ENCODE measurements at regions not wholly inside any gene's neighbourhood (a gene's known extent, or its start where the extent isn't known, plus 50 kb on each side); places are given as distances from the start of the nearest gene placed in this dataset.
"Not testable (repeated sequence)": the region's sequence is repeated elsewhere in the genome, so short reads cannot be mapped to it uniquely, and the experiment has no call there.

DNA sequence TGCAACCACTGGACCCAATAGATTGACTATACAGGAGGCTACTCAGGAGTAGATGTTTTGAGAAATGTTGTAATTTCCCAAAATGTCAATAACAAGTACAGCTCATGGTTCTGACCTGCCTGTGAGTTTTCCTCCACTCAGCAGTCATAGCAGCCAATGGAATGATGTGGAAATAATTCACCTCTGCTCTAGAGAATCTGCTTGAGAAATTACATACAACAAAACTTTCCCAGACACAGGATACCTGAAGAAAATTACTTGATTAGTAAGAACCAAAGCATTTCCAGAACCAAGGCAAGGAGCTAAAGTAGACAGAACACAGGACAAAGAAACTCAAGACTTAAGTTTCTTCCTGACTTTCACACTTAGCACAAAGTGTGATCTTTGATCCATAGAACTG, 218.9 kb upstream of the SETMAR start:
- intact Hi-C loops (cut with DNase I), result no loop called here
- Histone ChIP-seq H3K4me3 (ENCODE audit: low read length in 2 of 2) (no peak overlapping the region), H3K27me3 (ENCODE audit: control insufficient read depth in 1 of 2, insufficient read depth in 2 of 2, low read length in 1 of 2) (no peaks in the 10 kb centered on the region), H3K4me1 (ENCODE audit: control insufficient read depth in 1 of 2, insufficient read depth in 2 of 2, low read length in 2 of 2) (no peaks in the 10 kb centered on the region), H3K27ac (ENCODE audit: low read depth in 1 of 2, low read length in 2 of 2) (no peak overlapping the region), H3K36me3 (ENCODE audit: control insufficient read depth in 1 of 2, insufficient read depth in 2 of 2, low read length in 1 of 2) (no peaks in the 10 kb centered on the region), H3K9me3 (ENCODE audit: control insufficient read depth, low read length) (no peaks in the 10 kb centered on the region)
- DNase-seq, result no peak
- no peak for ATAC-seq (ENCODE audit: low FRiP score)

DNA sequence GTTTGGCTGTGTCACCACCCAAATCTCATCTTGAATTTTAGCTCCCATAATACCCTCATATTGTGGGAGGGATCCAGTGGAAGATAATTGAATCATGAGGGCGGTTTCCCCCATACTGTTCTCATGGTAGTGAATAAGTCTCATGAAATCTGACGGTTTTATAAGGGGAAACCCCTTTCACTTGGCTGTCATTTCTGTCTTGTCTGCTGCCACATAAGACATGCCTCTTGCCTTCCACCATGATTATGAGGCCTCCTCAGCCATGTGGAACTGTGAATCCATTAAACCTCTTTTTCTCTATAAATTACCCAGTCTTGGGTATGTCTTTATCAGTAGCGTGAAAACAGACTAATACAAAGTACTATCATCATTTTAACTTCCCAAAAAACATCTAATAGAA, 216.5 kb upstream of the SETMAR start:
- H3K27ac ChIP-seq (ENCODE audit: low read depth in 1 of 2, low read length in 2 of 2); H3K27me3 ChIP-seq (ENCODE audit: control insufficient read depth in 1 of 2, insufficient read depth in 2 of 2, low read length in 1 of 2); ATAC-seq (ENCODE audit: low FRiP score); intact Hi-C loops (cut with DNase I); DNase-seq; H3K4me3 ChIP-seq (ENCODE audit: low read length in 2 of 2); H3K4me1 ChIP-seq (ENCODE audit: control insufficient read depth in 1 of 2, insufficient read depth in 2 of 2, low read length in 2 of 2); H3K36me3 ChIP-seq (ENCODE audit: control insufficient read depth in 1 of 2, insufficient read depth in 2 of 2, low read length in 1 of 2); H3K9me3 ChIP-seq (ENCODE audit: control insufficient read depth, low read length): not testable (repeated sequence)
- WGBS, 2 donors, result 85 to 94% methylated on average over 3 of the region's 3 CpGs

- intact Hi-C loops (cut with DNase I), result no loop called here
- ATAC-seq (ENCODE audit: low FRiP score), result no peak
Observed at GRCh38 chr3:4091786-4092185, 211.4 kb upstream of the SETMAR start.

DNA sequence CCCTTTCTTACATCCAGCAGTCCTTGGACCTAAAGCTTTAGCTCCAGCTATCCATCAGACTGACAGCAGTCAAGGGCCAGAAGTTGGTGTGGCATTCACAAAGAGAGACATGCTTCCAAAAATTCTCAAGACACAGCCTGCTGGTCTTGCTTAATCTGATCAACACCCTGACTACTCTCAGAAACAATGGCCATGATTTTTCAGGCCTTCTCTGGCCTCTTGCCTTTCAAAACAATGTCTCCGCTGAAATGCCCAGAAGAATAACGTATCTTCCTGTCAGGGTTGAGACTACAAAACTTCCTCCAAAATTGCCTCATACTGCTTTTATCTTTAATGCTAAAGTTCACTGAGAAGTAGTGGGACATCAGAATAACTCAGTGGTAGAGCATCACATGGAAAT, 205.4 kb upstream of the SETMAR start:
- 10 to 14% methylated on average over 2 of the region's 2 CpGs for WGBS, 2 donors
- no peak for DNase-seq
- Histone ChIP-seq H3K27ac (ENCODE audit: low read depth in 1 of 2, low read length in 2 of 2) (no peak overlapping the region), H3K36me3 (ENCODE audit: control insufficient read depth in 1 of 2, insufficient read depth in 2 of 2, low read length in 1 of 2) (no peaks in the 10 kb centered on the region), H3K9me3 (ENCODE audit: control insufficient read depth, low read length) (no peaks in the 10 kb centered on the region), H3K4me3 (ENCODE audit: low read length in 2 of 2) (no peak overlapping the region), H3K4me1 (ENCODE audit: control insufficient read depth in 1 of 2, insufficient read depth in 2 of 2, low read length in 2 of 2) (no peaks in the 10 kb centered on the region), H3K27me3 (ENCODE audit: control insufficient read depth in 1 of 2, insufficient read depth in 2 of 2, low read length in 1 of 2) (no peaks in the 10 kb centered on the region)
- intact Hi-C loops (cut with DNase I), result no loop called here
- ATAC-seq (ENCODE audit: low FRiP score), result no peak

More at GRCh38 chr3:4091786-4092185, 211.4 kb upstream of the SETMAR start:
- Histone ChIP-seq H3K4me3 (ENCODE audit: low read length in 2 of 2) (no peak overlapping the region), H3K9me3 (ENCODE audit: control insufficient read depth, low read length) (no peaks in the 10 kb centered on the region), H3K36me3 (ENCODE audit: control insufficient read depth in 1 of 2, insufficient read depth in 2 of 2, low read length in 1 of 2) (no peaks in the 10 kb centered on the region), H3K27me3 (ENCODE audit: control insufficient read depth in 1 of 2, insufficient read depth in 2 of 2, low read length in 1 of 2) (no peaks in the 10 kb centered on the region), H3K4me1 (ENCODE audit: control insufficient read depth in 1 of 2, insufficient read depth in 2 of 2, low read length in 2 of 2) (no peaks in the 10 kb centered on the region), H3K27ac (ENCODE audit: low read depth in 1 of 2, low read length in 2 of 2) (no peak overlapping the region)
- no peak for DNase-seq

- ATAC-seq (ENCODE audit: low FRiP score) (no peak), DNase-seq (no peak)
- Histone ChIP-seq H3K36me3 (ENCODE audit: control insufficient read depth in 1 of 2, insufficient read depth in 2 of 2, low read length in 1 of 2) (no peaks in the 10 kb centered on the region), H3K9me3 (ENCODE audit: control insufficient read depth, low read length) (no peaks in the 10 kb centered on the region), H3K27ac (ENCODE audit: low read depth in 1 of 2, low read length in 2 of 2) (no peak overlapping the region), H3K27me3 (ENCODE audit: control insufficient read depth in 1 of 2, insufficient read depth in 2 of 2, low read length in 1 of 2) (no peaks in the 10 kb centered on the region), H3K4me1 (ENCODE audit: control insufficient read depth in 1 of 2, insufficient read depth in 2 of 2, low read length in 2 of 2) (no peaks in the 10 kb centered on the region), H3K4me3 (ENCODE audit: low read length in 2 of 2) (no peak overlapping the region)
- intact Hi-C loops (cut with DNase I), result no loop called here
Observed at GRCh38 chr3:4099607-4100006, 203.6 kb upstream of the SETMAR start.

- 73 to 75% methylated on average over 3 of the region's 3 CpGs for WGBS, 2 donors
- no peak for ATAC-seq (ENCODE audit: low FRiP score)
- no peaks in the 10 kb centered on the region for H3K9me3 ChIP-seq (ENCODE audit: control insufficient read depth, low read length)
- H3K27ac ChIP-seq (ENCODE audit: low read depth in 1 of 2, low read length in 2 of 2), result no peak overlapping the region
- no peak for DNase-seq
- no peak overlapping the region for H3K4me3 ChIP-seq (ENCODE audit: low read length in 2 of 2)
- H3K27me3 ChIP-seq (ENCODE audit: control insufficient read depth in 1 of 2, insufficient read depth in 2 of 2, low read length in 1 of 2), result no peaks in the 10 kb centered on the region
- intact Hi-C loops (cut with DNase I), result no loop called here
- no peaks in the 10 kb centered on the region for H3K36me3 ChIP-seq (ENCODE audit: control insufficient read depth in 1 of 2, insufficient read depth in 2 of 2, low read length in 1 of 2)
- H3K4me1 ChIP-seq (ENCODE audit: control insufficient read depth in 1 of 2, insufficient read depth in 2 of 2, low read length in 2 of 2), result no peaks in the 10 kb centered on the region
Observed at GRCh38 chr3:4107430-4107829, 195.7 kb upstream of the SETMAR start.

GRCh38 chr3:4113811-4114522, 189.2 kb upstream of the SETMAR start:
- no peaks in the 10 kb centered on the region for H3K9me3 ChIP-seq (ENCODE audit: control insufficient read depth, low read length)
- no peak for DNase-seq
- no peak overlapping the region for H3K27ac ChIP-seq (ENCODE audit: low read depth in 1 of 2, low read length in 2 of 2)
- H3K27me3 ChIP-seq (ENCODE audit: control insufficient read depth in 1 of 2, insufficient read depth in 2 of 2, low read length in 1 of 2), result no peaks in the 10 kb centered on the region
- no peaks in the 10 kb centered on the region for H3K4me1 ChIP-seq (ENCODE audit: control insufficient read depth in 1 of 2, insufficient read depth in 2 of 2, low read length in 2 of 2)
- no peaks in the 10 kb centered on the region for H3K36me3 ChIP-seq (ENCODE audit: control insufficient read depth in 1 of 2, insufficient read depth in 2 of 2, low read length in 1 of 2)
- H3K4me3 ChIP-seq (ENCODE audit: low read length in 2 of 2), result no peak overlapping the region
- 68 to 75% methylated on average over 2 of the region's 2 CpGs for WGBS, 2 donors
- intact Hi-C loops (cut with DNase I), result no loop called here
- no peak for ATAC-seq (ENCODE audit: low FRiP score)

GRCh38 chr3:4119119-4119518, 184.1 kb upstream of the SETMAR start:
- no peak overlapping the region for H3K27ac ChIP-seq (ENCODE audit: low read depth in 1 of 2, low read length in 2 of 2)
- ATAC-seq (ENCODE audit: low FRiP score), result no peak

DNA sequence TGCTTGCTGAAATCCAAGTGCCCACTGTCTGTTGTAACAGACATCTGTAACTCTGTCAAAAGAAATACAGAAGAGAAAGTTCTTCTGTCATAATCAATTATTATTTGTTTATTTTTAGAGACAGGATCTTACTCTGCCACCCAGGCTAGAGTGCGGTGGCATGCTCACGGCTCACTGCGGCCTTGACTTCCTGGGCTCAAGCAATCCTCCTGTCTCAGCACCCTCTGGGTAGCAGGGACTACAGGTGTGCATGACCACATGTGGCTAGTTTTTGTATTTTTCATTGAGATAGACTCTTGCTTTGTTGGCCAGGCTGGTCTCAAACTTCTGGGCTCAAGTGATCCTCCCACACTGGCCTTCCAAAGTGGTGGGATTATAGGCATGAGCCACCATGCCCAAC, 177.6 kb upstream of the SETMAR start:
- 50 to 78% methylated on average over 3 of the region's 3 CpGs for WGBS, 2 donors
- Histone ChIP-seq H3K4me1 (ENCODE audit: control insufficient read depth in 1 of 2, insufficient read depth in 2 of 2, low read length in 2 of 2) (no peaks in the 10 kb centered on the region), H3K27ac (ENCODE audit: low read depth in 1 of 2, low read length in 2 of 2) (no peak overlapping the region), H3K27me3 (ENCODE audit: control insufficient read depth in 1 of 2, insufficient read depth in 2 of 2, low read length in 1 of 2) (no peaks in the 10 kb centered on the region), H3K4me3 (ENCODE audit: low read length in 2 of 2) (no peak overlapping the region), H3K36me3 (ENCODE audit: control insufficient read depth in 1 of 2, insufficient read depth in 2 of 2, low read length in 1 of 2) (no peaks in the 10 kb centered on the region), H3K9me3 (ENCODE audit: control insufficient read depth, low read length) (peaks cover 4% of the 10 kb centered on the region)
- intact Hi-C loops (cut with DNase I), result no loop called here
- no peak for DNase-seq
- no peak for ATAC-seq (ENCODE audit: low FRiP score)

More at GRCh38 chr3:4119119-4119518, 184.1 kb upstream of the SETMAR start:
- Histone ChIP-seq H3K27me3 (ENCODE audit: control insufficient read depth in 1 of 2, insufficient read depth in 2 of 2, low read length in 1 of 2) (no peaks in the 10 kb centered on the region), H3K9me3 (ENCODE audit: control insufficient read depth, low read length) (no peaks in the 10 kb centered on the region), H3K4me1 (ENCODE audit: control insufficient read depth in 1 of 2, insufficient read depth in 2 of 2, low read length in 2 of 2) (no peaks in the 10 kb centered on the region), H3K36me3 (ENCODE audit: control insufficient read depth in 1 of 2, insufficient read depth in 2 of 2, low read length in 1 of 2) (no peaks in the 10 kb centered on the region), H3K4me3 (ENCODE audit: low read length in 2 of 2) (no peak overlapping the region)
- intact Hi-C loops (cut with DNase I), result no loop called here
- no peak for DNase-seq
- WGBS, 2 donors, result 57 to 82% methylated on average over 2 of the region's 2 CpGs
